ENCODE measurements at regions not wholly inside any gene's neighbourhood (a gene's known extent, or its start where the extent isn't known, plus 50 kb on each side); places are given as distances from the start of the nearest gene placed in this dataset.

GRCh38 chr22:46064966-46065666, 85.2 kb upstream of the PPARA start:
- peaks cover 41% of the 10 kb centered on the region for H3K27me3 Mint-ChIP-seq (ENCODE audit: low read depth)

More at GRCh38 chr22:46064966-46065666, 85.2 kb upstream of the PPARA start:
- H3K27ac Mint-ChIP-seq, result no peak overlapping the region
- no peaks in the 10 kb centered on the region for H3K4me1 ChIP-seq (ENCODE audit: insufficient read depth, low read length)
- no peak for TF ChIP-seq CTCF (conservative IDR thresholded peaks at IDR 0.05)
- no peaks in the 10 kb centered on the region for H3K9me3 ChIP-seq (ENCODE audit: control insufficient read depth, low read depth, low read length)
- no peak overlapping the region for H3K14ac ChIP-seq (ENCODE audit: insufficient read depth, low read length)
- H3K4me3 Mint-ChIP-seq, result no peak overlapping the region
- peaks cover 4% of the 10 kb centered on the region; the same call in 1 of the 2 replicates for H3K27me3 ChIP-seq (ENCODE audit: insufficient read depth, low read length)
- no peak overlapping the region for H3K18ac ChIP-seq (ENCODE audit: insufficient read length, low read depth, low read length)
- no peak overlapping the region for H4K5ac ChIP-seq (ENCODE audit: insufficient read length, low read depth, low read length)
- no peak overlapping the region for H3K4me2 ChIP-seq (ENCODE audit: insufficient read depth, insufficient read length, low read length)
- H2BK15ac ChIP-seq (ENCODE audit: low read depth, low read length), result no peak overlapping the region
- H3K56ac ChIP-seq (ENCODE audit: insufficient read length, low read depth, low read length), result no peak overlapping the region
- no peak overlapping the region for H2BK5ac ChIP-seq (ENCODE audit: insufficient read length, low read length)
- no peak overlapping the region for H2AK5ac ChIP-seq (ENCODE audit: insufficient read length, low read length)
- H3K9ac ChIP-seq (ENCODE audit: extremely low read depth, insufficient read length, low read length), result no peak overlapping the region
- no CpG with 5 or more reads among the region's 17 CpGs for WGBS (ENCODE audit: extremely low coverage, insufficient read length, low lambda C conversion rate)
- H2BK12ac ChIP-seq (ENCODE audit: insufficient read length, low read depth, low read length), result no peak overlapping the region
- H3K27ac ChIP-seq (ENCODE audit: insufficient read length, low read depth, low read length), result no peak overlapping the region
- no peak overlapping the region for H2BK120ac ChIP-seq (ENCODE audit: low read depth, low read length, poor library complexity, severe bottlenecking)
- no peaks in the 10 kb centered on the region for H3K79me2 ChIP-seq (ENCODE audit: insufficient read depth, low read length)
- no peaks in the 10 kb centered on the region for H4K20me1 ChIP-seq (ENCODE audit: control insufficient read depth, insufficient read depth, insufficient read length)
- no peak overlapping the region for H2AFZ ChIP-seq (ENCODE audit: low read length)
- no peak overlapping the region for H4K8ac ChIP-seq (replicated peaks; ENCODE audit: insufficient read length, low read depth, low read length)
- no peak overlapping the region for H4K91ac ChIP-seq (ENCODE audit: insufficient read length, low read depth, low read length)
- peaks cover 5% of the 10 kb centered on the region in 2 experiments for H3K4me1 Mint-ChIP-seq
- no peak for DNase-seq
- no peak overlapping the region for H3K23ac ChIP-seq (ENCODE audit: insufficient read length, low read depth, low read length)
- H3T11ph ChIP-seq (ENCODE audit: low read length), result no peak overlapping the region
- H3K4ac ChIP-seq (ENCODE audit: low read depth, low read length), result no peak overlapping the region
- no peaks in the 10 kb centered on the region for H3K79me1 ChIP-seq (ENCODE audit: insufficient read depth, low read depth, low read length, poor library complexity, severe bottlenecking)
- H3K9me3 Mint-ChIP-seq, result no peaks in the 10 kb centered on the region
- no peaks in the 10 kb centered on the region for H3K23me2 ChIP-seq (ENCODE audit: insufficient read length, low read depth, low read length, poor library complexity, severe bottlenecking)
- H3K36me3 Mint-ChIP-seq (ENCODE audit: insufficient read depth in 1 of 3, low read depth in 3 of 3), result no peaks in the 10 kb centered on the region
- H2BK20ac ChIP-seq (ENCODE audit: low read depth, low read length, poor library complexity, severe bottlenecking), result no peak overlapping the region
